Mammary epithelial cell (primary cell): ENCODE measurements at regions not wholly inside any gene's neighbourhood (a gene's known extent, or its start where the extent isn't known, plus 50 kb on each side); places are given as distances from the start of the nearest gene placed in this dataset.
"Not testable (repeated sequence)": the region's sequence is repeated elsewhere in the genome, so short reads cannot be mapped to it uniquely, and the experiment has no call there.

Source experiments
- CTCF ChIP-seq, 2 donors: IDR thresholded peaks in 1 of 2; conservative IDR thresholded peaks in 1 of 2; 2 replicates each; pipeline ENCODE4 v1.5.1; 2011 to 2012; ENCODE audit warnings: inconsistent platforms in 2 of 2, low read length in 2 of 2, mild to moderate bottlenecking in 2 of 2, control low read depth in 1 of 2, low read depth in 1 of 2; ENCODE audit not compliant: insufficient read depth in 1 of 2; ENCODE audit errors: extremely low read depth in 1 of 2
- EZH2 ChIP-seq: IDR thresholded peaks from 2 replicates; pipeline ENCODE4 v1.6.1; 2012; ENCODE audit warnings: low read length, inconsistent platforms, borderline replicate concordance

- not testable (repeated sequence) for TF ChIP-seq CTCF (conservative IDR thresholded peaks at IDR 0.05 in 1 of 2, IDR thresholded peaks at IDR 0.05 in 1 of 2; ENCODE audit: extremely low read depth in 1 of 2, insufficient read depth in 1 of 2, low read depth in 1 of 2, low read length in 2 of 2); EZH2
Observed at GRCh38 chr1:829324-829723, 94.4 kb upstream of the SAMD11 start.
